Activated T-cell treated with anti-CD3 and anti-CD28 coated beads, Interleukin-2, amount 50 U/mL, for 48 hours (primary cell): ENCODE measurements at regions not wholly inside any gene's neighbourhood (a gene's known extent, or its start where the extent isn't known, plus 50 kb on each side); places are given as distances from the start of the nearest gene placed in this dataset.

Experiments used
- DNase-seq, 2 experiments: peaks; one replicate each; pipeline ENCODE4 v3.0.0-alpha.2; 2020

- no peak for DNase-seq
Observed at GRCh38 chr1:232474826-232475225, 155.1 kb downstream of the SIPA1L2 start.

- DNase-seq: no peak
Observed at GRCh38 chr1:232473900-232474299, 156.0 kb downstream of the SIPA1L2 start.

DNA sequence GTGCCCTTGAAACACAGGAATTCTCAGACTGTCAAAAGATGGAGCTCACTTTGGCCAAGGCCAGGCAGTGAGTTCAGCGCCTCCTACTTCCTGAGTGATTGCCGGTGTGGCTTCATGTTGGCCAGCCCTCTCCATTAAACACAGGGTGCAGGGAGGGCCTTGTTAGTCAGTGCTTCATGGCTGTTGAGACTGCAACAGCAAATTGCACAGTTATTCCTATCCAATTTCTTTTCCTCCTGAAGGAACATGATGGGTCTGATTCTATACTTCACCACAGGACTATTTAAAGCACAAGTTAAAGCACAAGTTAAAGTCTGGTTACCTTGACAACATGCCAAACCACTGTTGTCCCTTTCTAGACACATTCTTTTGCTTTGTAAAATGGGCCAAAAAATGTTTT is 156.6 kb downstream of the SIPA1L2 start:
- no peak for DNase-seq

- DNase-seq: no peak
Observed at GRCh38 chr1:232472485-232473041, 157.4 kb downstream of the SIPA1L2 start.

GRCh38 chr1:232471250-232471649 is 158.7 kb downstream of the SIPA1L2 start:
- DNase-seq: no peak

DNA sequence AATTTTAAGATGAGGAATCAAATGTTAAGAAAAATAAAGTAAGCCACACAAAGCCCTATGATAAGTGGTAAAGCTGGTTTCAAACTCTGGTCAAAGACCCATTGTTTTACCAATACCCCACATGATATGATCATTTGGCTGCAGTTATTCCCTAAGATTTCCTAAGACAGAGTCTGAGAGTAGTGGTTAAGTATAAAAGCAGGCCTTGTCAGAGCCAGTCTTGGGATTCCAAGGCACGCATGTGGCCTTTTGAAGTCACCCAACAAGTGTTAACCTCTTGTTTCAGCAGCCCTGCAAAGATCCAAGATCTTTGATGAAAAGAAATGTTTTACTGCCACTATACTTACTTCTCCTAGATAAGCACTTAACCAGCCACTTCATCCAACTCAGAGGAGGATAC is 159.2 kb downstream of the SIPA1L2 start:
- DNase-seq: no peak

- no peak for DNase-seq
Observed at GRCh38 chr1:232468249-232468648, 161.7 kb downstream of the SIPA1L2 start.

DNA sequence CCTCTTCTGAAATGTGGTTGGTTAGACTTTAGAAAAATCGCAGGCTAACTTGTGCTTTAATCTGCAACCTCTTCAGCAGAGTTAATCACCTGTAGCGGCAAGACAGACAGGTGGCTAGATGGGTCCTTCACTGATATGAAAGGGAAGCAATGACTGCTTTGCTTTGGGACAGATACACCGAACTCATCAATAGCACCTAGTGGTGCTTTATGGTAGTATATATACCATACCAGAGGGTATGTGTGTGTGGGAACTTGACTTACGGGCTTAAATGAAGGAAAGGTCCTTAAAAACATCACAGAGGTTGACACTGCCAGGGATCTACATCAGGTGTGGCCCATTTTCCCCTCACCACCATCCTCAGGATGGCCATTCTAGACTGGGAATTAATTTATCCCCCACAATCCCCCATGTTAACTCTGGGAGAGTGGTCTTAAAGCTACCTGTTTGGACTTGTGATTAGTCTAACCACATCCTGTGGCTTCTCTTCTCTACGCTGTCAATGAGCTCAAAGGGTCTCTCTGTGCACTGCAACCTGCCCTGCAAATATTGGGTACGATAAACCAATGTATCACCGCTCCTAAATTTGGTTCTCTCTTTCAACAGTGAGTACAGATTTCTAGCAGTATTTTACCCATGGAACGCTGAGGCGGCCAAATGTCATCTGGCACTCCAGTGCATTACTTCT is 162.7 kb downstream of the SIPA1L2 start:
- DNase-seq: no peak

DNA sequence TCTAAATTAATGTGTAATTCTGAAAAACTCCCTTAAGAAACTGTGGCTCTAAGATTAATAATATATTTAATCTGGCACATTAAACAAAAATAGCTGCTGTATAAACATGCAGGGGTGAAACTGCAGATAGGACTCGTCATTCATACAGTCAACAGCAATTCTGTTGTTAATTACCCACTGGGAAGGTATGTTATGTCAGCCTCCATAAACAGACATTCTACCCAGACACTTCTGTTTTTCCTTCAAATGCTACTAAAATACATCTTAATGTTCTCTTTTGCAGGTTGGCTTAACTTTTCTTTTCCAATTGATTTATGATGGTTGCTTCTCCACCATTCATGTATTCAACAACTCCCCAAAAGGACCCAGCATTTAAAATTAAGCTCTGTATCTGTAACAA is 165.6 kb downstream of the SIPA1L2 start:
- DNase-seq: no peak

DNA sequence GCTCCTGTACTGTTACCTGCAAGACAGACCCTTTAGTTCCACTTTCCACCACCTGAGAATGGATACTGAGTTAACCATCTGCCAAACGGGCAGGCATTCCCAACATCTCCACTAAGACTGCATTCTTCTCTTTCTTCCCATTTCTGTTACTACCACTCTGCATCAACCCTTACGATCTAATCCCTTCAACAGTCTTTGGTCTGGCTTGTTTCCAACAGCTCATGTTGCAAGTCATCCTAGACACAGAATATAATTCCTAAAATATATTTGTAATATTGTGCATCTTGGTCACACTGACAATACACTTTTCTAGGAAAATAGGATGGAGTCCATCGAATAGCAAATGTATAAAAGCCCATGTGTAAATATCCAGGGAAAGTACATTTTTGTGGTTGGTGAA is 166.7 kb downstream of the SIPA1L2 start:
- DNase-seq: no peak

DNA sequence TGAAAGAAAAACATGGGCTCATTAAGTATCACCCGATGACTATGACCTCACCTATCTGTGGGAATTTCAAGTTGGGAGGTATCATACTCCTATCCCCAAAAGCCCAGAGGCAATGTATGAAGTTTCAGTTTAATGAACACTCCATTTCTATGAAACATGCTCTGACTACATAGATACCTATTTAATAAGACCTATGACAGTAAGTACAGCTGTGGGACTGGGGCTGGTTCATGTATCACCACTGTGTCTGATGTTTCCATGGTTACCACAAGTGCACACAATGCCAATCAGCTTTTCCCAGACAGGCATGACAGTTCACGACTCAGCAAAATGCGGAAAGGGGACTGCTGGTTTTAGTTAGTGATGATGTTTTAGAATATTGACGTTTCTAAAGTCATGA is 167.7 kb downstream of the SIPA1L2 start:
- DNase-seq: no peak

DNA sequence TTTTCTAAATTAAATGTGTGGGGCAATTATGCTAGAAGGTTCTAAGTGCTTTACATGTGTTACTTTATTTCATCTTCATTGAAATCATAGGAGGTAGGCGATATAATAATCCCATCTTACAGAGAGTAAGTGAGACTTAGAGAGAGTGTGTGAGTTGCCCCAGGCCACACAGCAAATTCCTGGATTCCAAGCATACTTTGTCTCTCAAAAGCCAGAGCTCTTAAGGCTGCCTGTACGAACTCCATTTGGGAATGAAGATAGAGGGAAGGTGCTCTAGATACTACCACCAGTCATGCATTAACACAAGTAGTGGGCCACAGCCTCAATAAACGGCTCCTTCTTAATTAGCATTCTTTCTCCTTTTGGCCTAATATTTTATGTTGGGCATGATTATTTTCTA is 170.1 kb downstream of the SIPA1L2 start:
- no peak for DNase-seq

DNA sequence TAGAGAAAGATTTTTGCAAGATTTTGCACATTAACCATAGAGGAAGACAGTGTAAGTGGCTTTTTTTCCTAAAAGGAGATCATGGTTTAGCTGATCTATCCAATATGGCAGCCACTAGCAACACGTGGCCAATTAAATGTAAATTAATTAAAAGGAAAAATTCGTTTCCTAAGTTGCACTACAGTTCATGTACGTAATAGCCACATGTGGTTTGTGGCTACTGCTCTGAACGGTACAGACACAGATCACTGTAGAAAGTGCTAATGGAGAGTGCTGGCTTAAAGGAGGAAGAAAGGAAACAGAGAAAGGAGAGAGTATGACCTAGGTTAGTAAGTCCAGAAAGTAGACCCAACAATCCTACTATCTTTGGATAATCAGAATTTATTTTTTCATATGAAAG is 170.8 kb downstream of the SIPA1L2 start:
- DNase-seq: no peak

DNA sequence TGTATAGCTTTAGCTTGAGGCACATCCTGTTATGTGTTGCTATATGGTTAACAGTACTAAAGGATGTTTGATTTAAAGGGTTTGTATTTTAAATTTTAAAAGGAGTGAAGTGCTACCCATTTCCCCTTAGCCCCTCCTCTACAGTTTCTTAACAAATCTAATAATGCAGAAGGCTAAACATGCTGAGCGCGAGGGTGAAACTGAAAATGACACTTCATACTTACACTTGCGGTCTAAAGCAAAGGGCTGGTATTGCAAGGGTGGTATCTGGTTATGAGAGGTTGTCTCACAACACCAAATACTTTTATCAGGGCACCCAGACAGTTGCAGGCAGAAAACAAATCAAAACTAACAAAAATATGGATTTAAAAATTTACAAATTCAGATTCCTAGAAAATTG is 172.3 kb downstream of the SIPA1L2 start:
- DNase-seq: peak in 1 of 2 experiments; percentile 26

GRCh38 chr1:232456714-232457113 is 173.2 kb downstream of the SIPA1L2 start:
- DNase-seq: no peak

DNA sequence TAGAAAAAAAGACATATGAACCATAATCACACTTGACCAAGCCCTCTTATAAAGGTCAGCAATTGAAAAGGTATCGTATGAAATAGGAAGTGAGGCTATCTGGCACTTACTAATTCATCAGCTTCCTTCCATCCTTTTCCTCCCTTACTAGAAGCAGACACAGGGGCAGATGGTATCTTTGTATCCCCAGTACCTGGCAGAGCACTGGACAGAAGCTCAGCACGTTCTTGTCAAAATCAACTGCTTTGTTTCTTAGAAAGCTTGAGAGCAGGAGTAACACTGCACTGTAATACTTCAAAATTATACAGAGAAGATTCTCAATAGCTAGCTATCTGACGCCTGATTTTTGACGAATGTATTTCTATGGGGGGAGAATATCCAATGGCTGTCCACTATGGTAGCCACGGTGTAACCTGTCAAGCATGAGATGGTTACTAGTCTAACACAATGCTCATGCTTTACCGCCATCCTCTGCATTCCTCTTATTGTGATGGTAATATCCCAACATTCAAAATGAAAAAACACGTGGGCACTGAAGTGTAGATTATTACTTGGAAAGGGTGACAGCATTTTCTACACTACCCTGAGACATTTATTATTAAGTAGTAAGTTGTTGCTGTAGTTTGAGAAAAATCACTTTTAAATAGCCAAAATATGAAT is 175.6 kb downstream of the SIPA1L2 start:
- no peak for DNase-seq

DNA sequence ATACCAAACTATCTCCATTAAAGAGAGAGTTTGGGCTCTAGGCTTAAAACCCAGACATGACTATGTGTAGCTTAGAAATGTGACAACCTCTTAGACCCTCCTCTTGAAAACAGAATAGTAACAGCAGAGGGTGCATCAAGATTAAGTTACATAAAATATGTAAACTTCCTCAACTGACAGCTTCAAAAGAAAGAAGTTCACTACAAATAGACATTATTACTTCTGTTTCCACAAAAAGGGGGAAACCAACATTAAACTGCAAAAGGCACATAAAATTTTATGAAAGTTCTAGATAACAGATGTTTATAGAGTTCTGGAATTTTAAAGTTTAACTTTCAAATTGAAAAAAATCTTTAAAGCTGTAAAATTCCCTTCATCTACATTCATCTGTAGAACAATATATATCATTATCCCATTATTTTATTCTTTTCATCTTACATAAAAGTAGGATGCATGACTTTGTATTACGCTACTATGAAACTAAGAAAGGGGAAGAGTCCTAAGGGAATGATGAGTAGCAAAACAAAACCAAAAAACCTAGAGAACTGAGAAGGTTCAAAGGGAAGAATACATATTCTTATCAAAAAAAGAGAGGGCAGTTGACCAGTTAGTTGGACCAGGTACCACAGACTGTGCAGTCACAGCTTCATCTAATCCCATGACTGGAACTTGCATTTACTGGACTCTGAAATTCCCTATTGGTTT is 177.0 kb downstream of the SIPA1L2 start:
- DNase-seq: no peak

- DNase-seq: no peak
Observed at GRCh38 chr1:232452117-232452516, 177.8 kb downstream of the SIPA1L2 start.

DNA sequence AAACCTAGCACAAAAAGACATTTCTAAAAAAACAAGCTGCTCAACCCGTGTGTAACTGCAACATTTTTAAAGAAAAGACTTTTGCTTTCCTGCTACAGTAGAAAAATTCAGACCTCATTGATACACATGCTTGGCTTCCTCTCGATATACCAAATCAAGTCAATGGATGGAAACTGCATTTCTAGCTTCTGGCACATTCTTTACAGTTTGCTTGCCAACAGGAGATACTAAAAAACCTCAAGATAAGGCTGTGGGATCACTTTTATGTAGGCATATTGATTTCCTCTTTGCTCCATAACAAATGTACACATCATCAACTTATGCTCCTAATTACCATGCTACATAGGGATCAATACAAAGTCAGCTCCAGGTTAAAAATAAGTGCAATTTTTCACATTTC is 178.4 kb downstream of the SIPA1L2 start:
- no peak for DNase-seq

- DNase-seq: no peak
Observed at GRCh38 chr1:232450615-232451014, 179.3 kb downstream of the SIPA1L2 start.

- DNase-seq: no peak
Observed at GRCh38 chr1:232447125-232447524, 182.8 kb downstream of the SIPA1L2 start.

GRCh38 chr1:232445361-232446106 is 184.4 kb downstream of the SIPA1L2 start:
- no peak for DNase-seq

DNA sequence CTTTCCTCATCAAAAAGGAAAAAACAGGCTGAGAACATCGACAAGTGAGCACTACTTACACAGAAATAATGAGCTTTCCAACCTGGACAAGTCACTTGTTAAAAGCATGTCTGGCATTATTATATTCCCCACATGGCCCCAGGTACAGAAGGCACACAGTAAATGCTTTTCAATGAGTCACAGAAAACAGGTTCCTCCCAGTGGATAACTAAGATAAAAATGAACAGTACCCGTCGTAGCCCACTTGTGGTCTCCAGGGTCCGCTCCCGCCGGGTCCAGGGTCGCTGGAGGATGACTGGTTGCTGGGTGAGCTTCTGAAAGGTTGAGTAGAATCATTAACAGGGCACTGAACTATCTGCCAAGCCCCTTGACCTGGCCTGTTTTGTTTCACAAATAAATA is 186.6 kb downstream of the SIPA1L2 start:
- DNase-seq: no peak
